ENCODE measurements at regions not wholly inside any gene's neighbourhood (a gene's known extent, or its start where the extent isn't known, plus 50 kb on each side); places are given as distances from the start of the nearest gene placed in this dataset.

- DNase-seq: no peak
Observed at GRCh38 chr5:87949676-87950631, 318.7 kb downstream of the TMEM161B start.

GRCh38 chr5:87948486-87948885 is 320.2 kb downstream of the TMEM161B start:
- DNase-seq: no peak

DNA sequence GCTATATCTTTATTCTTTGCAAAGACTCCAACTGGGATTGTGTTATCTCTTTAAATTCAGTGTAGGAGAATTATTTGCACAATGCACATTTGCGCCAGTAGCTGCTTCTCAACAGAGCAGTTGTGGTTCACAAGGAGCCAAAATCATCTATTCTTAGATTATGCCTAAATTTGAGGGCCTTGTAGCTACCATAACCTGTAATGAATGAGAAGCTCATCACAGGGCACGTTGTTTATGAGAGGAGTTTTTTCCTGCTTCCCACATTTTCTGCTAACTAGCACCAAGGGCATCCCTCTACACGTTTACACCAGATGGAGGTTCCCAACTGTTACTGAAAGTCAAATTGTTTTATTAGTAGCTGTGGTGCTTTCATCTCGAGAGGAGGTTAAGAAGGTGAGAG is 322.4 kb downstream of the TMEM161B start:
- DNase-seq: no peak

GRCh38 chr5:87945286-87945650 is 323.4 kb downstream of the TMEM161B start:
- DNase-seq: no peak

- no peak for DNase-seq
Observed at GRCh38 chr5:87944553-87945285, 323.9 kb downstream of the TMEM161B start.

DNA sequence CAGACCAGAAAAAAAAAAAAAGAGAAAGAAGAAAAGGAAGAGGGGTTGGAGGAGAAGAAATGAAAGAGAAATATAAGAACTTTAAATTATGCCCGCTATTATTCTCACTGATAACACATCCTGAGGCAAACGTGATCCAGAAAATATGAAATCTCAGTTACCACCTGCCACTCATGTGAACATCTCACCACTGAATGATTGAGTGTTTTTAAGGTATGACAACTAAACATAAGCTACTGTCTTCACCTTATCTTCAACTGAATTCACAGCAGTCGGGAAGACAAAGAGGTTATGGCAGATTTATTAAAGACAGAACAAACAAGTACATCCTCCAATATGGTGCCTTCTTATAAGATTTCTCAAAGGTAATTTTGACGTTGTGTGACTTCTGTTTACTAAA is 327.9 kb downstream of the TMEM161B start:
- no peak for DNase-seq

GRCh38 chr5:87936667-87937066 is 332.0 kb downstream of the TMEM161B start:
- DNase-seq: no peak

DNA sequence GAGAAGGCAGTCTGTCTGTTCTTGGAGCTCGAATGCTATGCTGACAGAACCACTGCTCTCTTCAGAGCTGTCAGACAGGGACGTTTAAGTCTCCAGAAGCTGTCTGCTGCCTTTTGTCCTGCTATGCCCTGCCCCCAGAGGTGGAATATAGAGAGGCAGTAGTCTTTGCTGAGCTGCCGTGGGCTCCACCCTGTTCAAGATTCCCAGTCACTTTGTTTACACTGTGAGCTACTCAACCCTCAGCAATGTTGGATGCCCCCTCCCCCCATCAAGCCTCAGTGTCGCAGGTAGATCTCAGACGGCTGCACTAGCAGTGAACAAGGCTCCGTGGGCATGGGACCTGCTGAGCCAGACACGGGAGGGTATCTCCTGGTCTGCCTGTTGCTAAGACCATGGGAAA is 344.2 kb downstream of the TMEM161B start:
- DNase-seq: no peak

DNA sequence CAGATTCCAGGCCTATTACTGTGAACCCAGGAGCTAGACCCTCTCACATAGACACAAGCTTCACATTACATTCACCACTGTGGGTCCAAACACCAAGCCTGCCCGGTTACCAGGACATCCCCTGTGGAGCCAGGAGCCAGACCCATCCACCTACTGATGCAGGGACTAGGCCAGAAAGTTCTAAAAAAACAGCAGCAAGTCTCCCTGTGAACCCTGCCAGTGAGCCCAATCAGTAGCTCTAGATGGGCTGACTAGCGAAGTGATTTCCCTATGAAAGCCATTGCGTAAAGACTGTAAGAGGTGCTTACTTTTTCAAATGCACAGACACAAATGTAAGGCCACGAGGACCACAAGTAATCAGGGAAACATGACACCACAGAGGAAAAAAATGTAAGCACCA is 352.3 kb downstream of the TMEM161B start:
- DNase-seq: no peak

- DNase-seq: no peak
Observed at GRCh38 chr5:87912419-87912818, 356.2 kb downstream of the TMEM161B start.

- DNase-seq: no peak
Observed at GRCh38 chr5:87909382-87909781, 359.3 kb downstream of the TMEM161B start.

DNA sequence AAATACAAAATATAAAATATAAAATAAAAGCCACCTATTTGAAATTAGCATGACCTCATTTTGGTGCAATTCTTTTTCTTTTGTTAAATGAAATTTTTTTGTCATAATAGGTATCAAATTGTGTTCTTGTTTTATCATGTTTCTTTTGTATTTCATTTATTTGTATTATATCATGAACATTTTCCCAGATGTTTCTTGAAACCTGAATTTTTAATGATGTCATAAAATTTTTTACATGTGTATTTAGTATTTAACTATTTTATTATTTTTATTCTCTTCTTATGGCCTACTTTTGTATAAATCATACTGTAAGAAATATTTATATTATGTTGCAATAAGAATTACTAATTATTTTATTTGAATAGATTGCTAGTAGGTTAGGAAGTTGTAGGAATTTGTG is 361.7 kb downstream of the TMEM161B start:
- no peak for DNase-seq

GRCh38 chr5:87900419-87900818 is 368.2 kb downstream of the TMEM161B start:
- no peak for DNase-seq

GRCh38 chr5:87899721-87900131 is 368.9 kb downstream of the TMEM161B start:
- no peak for DNase-seq

GRCh38 chr5:87899208-87899661 is 369.4 kb downstream of the TMEM161B start:
- no peak for DNase-seq

- DNase-seq: no peak
Observed at GRCh38 chr5:87898574-87898973, 370.1 kb downstream of the TMEM161B start.

GRCh38 chr5:87888139-87888538 is 380.5 kb downstream of the TMEM161B start:
- no peak for DNase-seq

- DNase-seq: no peak
Observed at GRCh38 chr5:87887247-87887646, 381.4 kb downstream of the TMEM161B start.

DNA sequence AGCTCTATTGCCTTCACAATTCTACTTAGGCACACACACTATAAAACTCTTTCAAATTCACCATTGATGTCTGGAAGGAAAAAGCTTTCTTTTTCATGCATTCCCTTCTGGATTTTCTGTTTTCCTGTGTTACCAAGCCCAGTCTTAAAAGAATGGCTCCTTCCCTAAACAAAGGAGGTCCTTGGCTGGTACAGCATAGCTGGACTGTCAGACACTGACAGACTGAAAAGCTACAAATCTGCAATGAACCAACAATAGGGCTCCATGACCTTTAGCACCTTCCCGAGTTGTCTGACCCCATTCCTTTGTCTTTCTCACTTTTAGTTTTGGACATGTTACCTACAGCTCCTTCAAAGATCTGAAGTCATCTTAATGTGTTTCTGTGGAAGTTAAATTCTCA is 382.5 kb downstream of the TMEM161B start:
- no peak for DNase-seq

DNA sequence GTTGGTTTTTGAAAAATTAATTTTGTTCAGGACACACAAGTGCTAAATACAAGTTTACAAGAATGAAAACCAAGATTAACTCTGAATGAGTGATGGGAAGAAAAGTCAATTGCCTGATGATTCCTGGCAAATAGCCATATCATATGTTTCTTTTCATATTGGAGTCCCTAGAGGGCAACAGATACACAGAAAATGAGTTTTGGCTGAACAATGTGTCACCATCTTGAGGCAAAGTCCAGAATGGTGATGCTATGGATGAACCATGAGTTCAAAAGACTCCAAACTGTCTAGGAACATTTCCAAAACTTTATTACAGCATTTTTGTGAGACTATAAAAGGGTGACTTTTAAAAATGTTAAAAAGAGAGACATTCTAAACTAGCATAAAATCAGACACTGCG is 382.9 kb downstream of the TMEM161B start:
- no peak for DNase-seq

- no peak for DNase-seq
Observed at GRCh38 chr5:87877495-87877894, 391.1 kb downstream of the TMEM161B start.

DNA sequence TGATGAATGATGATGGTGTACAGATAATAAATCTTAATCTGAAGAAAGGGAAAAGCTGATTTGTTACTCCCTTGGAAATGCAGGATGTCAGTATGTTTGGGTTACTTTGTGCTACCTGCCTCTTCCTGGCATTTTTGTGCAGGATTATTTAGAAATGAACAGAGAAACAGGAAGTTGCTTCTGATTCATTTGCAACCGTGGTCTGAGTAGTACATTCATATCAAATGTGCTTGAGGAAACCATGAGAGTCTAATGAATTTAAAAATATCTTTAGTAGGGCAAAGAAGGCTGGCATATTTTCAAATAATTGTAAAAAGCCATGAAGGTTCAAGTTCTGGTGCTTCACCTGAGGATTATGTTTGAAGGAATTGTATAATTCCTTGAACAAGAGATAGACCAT is 391.6 kb downstream of the TMEM161B start:
- no peak for DNase-seq

DNA sequence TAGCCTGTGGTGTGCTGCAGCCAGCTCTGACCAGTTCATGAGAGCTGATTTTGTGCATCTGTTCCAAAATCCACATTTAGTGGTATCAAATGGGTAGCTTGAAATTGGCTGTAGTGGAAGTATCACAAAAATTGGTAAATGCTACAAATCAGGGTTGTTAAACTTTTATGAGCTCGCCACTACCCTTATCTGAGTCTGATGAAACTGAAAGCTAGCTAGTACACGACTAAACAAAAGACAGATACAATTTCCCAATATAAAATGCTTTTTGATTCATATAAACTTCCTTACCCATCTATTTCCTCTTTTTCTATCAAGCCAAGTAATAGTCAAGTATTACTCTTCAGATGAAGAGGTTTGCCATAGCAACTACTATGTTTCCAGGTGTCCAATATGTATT is 392.0 kb downstream of the TMEM161B start:
- no peak for DNase-seq

DNA sequence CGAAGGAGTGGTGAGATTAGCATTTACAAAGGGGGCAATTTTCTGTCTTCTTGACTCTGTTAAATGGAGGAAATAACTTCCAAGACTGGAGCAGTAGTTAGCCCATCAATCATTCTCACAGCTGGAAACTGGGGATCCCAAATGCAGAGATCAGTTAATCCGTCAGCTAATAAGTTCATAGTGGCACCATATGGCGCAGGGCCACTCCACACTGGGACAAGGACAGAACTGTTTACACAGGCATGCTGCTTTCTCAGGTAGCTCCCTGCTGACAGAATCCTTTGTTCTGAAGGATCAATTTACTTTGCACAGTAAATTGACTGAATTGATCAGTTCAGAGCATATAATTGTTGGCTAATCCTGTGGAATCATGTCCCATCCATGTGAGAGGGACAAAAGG is 395.7 kb downstream of the TMEM161B start:
- no peak for DNase-seq
